HEK293T (cell line): ENCODE measurements at regions not wholly inside any gene's neighbourhood (a gene's known extent, or its start where the extent isn't known, plus 50 kb on each side); places are given as distances from the start of the nearest gene placed in this dataset.
"Not testable (repeated sequence)": the region's sequence is repeated elsewhere in the genome, so short reads cannot be mapped to it uniquely, and the experiment has no call there.

Source experiments
- CTCF ChIA-PET: fragments of 350-600 bp; formaldehyde crosslinking; extraction: SDS; loops from one replicate; lab custom pipeline; 2021; ENCODE audit warnings: antibody characterized with exemption, inconsistent platforms; lab: Yijun Ruan, JAX
- POLR2A ChIA-PET: fragments of 350-600 bp; formaldehyde crosslinking; extraction: SDS; loops from one replicate; lab custom pipeline; 2020; ENCODE audit warnings: antibody characterized with exemption, inconsistent platforms; lab: Yijun Ruan, JAX
- DNase-seq: peaks from one replicate; pipeline ENCODE4 v3.0.0; 2012; ENCODE audit warnings: mixed read lengths; ENCODE audit errors: extremely low spot score
- ARNT ChIP-seq: fragments of 450-650 bp; IDR thresholded peaks from 2 replicates; pipeline ENCODE4 v1.6.1; 2017; ENCODE audit warnings: mild to moderate bottlenecking
- BHLHE40 ChIP-seq: fragments of 450-650 bp; IDR thresholded peaks from 2 replicates; pipeline ENCODE4 v1.6.1; 2016; ENCODE audit warnings: mild to moderate bottlenecking, moderate library complexity, borderline replicate concordance
- CTBP1 ChIP-seq: fragments of 450-650 bp; IDR thresholded peaks from 2 replicates; pipeline ENCODE4 v1.6.1; 2016; ENCODE audit warnings: borderline replicate concordance
- ELF4 ChIP-seq: fragments of 450-650 bp; IDR thresholded peaks from 2 replicates; pipeline ENCODE4 v1.6.1; 2017; ENCODE audit warnings: antibody characterized with exemption
- FOXA1 ChIP-seq: fragments of 450-650 bp; IDR thresholded peaks from 2 replicates; pipeline ENCODE4 v1.6.1; 2016; ENCODE audit warnings: mild to moderate bottlenecking
- FOXK2 ChIP-seq: fragments of 450-650 bp; IDR thresholded peaks from 2 replicates; pipeline ENCODE4 v1.6.1; 2016; ENCODE audit warnings: mild to moderate bottlenecking
- FOXM1 ChIP-seq: fragments of 450-650 bp; IDR thresholded peaks from 2 replicates; pipeline ENCODE4 v1.6.1; 2017; ENCODE audit warnings: mild to moderate bottlenecking, borderline replicate concordance
- HDGF ChIP-seq: fragments of 450-650 bp; IDR thresholded peaks from 2 replicates; pipeline ENCODE4 v1.6.1; 2017; ENCODE audit warnings: antibody characterized with exemption, borderline replicate concordance
- L3MBTL2 ChIP-seq: fragments of 450-650 bp; conservative IDR thresholded peaks from 2 replicates; pipeline ENCODE4 v1.6.1; 2016; ENCODE audit warnings: mild to moderate bottlenecking
- LEF1 ChIP-seq: fragments of 450-650 bp; IDR thresholded peaks from 2 replicates; pipeline ENCODE4 v1.6.1; 2017; ENCODE audit warnings: mild to moderate bottlenecking, borderline replicate concordance
- NFRKB ChIP-seq: fragments of 450-650 bp; IDR thresholded peaks from 2 replicates; pipeline ENCODE4 v1.6.1; 2016; ENCODE audit warnings: mild to moderate bottlenecking, moderate library complexity
- SP1 ChIP-seq: fragments of 450-650 bp; IDR thresholded peaks from 2 replicates; pipeline ENCODE4 v1.6.1; 2017
- SUZ12 ChIP-seq: fragments of 450-650 bp; IDR thresholded peaks from 2 replicates; pipeline ENCODE4 v1.6.1; 2016; ENCODE audit warnings: mild to moderate bottlenecking
- TARDBP ChIP-seq: fragments of 450-650 bp; IDR thresholded peaks from 2 replicates; pipeline ENCODE4 v1.6.1; 2016
- ZNF384 ChIP-seq: fragments of 450-650 bp; IDR thresholded peaks from 2 replicates; pipeline ENCODE4 v1.6.1; 2016
- TF ChIP-seq, protein P1 (sequence below): fragments of 450-650 bp; IDR thresholded peaks from 2 replicates; pipeline ENCODE4 v1.6.1; 2016

DNA sequence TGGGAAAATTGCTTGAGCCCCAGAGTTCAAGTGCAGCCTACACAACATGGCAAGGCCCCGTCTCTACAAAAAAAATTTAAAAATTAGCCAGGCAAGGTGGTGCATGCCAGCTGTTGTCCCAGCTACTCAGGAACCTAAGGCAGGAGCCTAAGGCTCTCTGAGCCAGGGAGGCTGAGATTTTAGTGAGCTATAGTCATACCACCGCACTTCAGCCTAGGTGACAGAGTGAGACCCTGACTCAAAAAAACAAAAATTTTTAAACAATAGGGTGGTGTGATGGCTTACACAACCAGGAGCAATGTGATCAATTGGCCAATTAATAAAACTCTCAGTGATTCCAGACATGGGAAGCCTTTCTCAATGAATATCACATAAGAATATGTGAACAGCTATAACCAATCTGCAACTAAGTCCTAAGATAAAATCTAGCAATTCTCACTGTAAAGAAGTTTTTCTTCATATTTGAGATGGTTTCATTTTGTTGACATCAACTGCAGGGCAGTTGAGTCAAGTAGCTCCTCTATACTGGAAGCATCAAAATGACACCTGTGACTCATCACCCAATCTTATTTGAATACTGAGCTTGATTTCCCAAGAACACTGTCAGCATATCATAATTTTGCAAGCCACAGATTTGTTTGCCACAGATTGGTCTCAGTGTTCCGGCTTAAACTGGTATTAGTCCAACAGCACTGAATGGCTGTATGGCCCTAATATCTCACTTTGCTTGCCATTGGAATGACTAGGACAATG is 169.0 kb upstream of the GJE1 start:
- DNase-seq, result no peak
- ChIA-PET POLR2A (no interaction called here), CTCF (interaction anchor here (0.6 kb wide), 1 partner anchor 1045 kb away, joined by 3 read pairs; no protein-coding TSS in a partner anchor)
- TF ChIP-seq ELF4 (no peak), ZNF384 (no peak)

DNA sequence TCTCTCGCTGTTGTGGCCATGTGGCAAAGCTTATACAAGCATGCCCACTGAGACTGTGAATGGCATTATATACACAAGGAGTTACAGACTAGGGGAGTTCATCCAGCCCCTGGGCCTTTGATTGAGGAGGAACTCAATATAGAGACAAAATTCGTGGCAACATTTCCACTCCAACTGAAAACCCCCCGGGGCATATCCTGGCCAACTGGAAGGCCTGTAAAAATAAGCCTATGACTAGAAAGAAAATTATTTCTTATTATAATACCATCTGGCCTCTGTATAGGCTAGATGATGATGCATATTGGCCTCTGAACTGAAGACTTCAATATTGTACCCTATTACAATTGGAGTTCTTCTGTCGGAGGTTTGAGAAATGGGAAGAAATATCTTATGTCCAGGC is 175.5 kb upstream of the GJE1 start:
- ChIA-PET CTCF (no interaction called here), POLR2A (no interaction called here)
- no peak for DNase-seq
- no peak for TF ChIP-seq BHLHE40
- TF ChIP-seq NFRKB, result no peak
- TF ChIP-seq FOXM1, result no peak
- TF ChIP-seq ARNT, result no peak
- no peak for TF ChIP-seq TARDBP
- TF ChIP-seq CTBP1, result no peak
- no peak for TF ChIP-seq LEF1
- no peak for TF ChIP-seq SUZ12
- no peak for TF ChIP-seq ELF4
- no peak for TF ChIP-seq L3MBTL2
- TF ChIP-seq SP1, result no peak

DNA sequence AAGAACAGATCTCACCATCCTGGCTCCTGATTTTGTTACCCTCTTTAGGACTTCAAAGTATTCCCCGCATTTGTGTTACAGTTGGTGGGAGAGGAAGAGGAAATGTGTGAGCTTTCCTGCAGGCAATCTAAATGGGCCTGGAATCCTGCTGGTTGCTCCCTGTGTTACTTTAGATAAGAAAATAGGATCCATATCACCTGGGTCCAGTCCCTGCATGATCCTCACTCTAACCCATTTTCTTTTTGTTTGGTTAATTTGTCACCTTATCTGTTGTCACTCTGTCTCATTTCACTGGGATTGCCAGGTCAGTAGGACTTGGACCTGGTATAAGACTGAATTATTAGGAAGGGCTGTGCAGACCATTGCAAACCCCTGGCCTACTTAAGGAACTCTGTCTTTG is 175.9 kb upstream of the GJE1 start:
- no peak for DNase-seq
- ChIA-PET CTCF (no interaction called here), POLR2A (no interaction called here)
- TF ChIP-seq BHLHE40 (no peak), FOXA1 (no peak)

- TF ChIP-seq SP1, result no peak
- TF ChIP-seq FOXK2, result no peak
- TF ChIP-seq FOXA1, result no peak
- TF ChIP-seq ELF4, result no peak
- no peak for TF ChIP-seq L3MBTL2
- TF ChIP-seq, protein P1, sequence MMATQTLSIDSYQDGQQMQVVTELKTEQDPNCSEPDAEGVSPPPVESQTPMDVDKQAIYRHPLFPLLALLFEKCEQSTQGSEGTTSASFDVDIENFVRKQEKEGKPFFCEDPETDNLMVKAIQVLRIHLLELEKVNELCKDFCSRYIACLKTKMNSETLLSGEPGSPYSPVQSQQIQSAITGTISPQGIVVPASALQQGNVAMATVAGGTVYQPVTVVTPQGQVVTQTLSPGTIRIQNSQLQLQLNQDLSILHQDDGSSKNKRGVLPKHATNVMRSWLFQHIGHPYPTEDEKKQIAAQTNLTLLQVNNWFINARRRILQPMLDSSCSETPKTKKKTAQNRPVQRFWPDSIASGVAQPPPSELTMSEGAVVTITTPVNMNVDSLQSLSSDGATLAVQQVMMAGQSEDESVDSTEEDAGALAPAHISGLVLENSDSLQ, result no peak
- no peak for TF ChIP-seq ZNF384
- TF ChIP-seq CTBP1, result no peak
- TF ChIP-seq BHLHE40, result no peak
- no peak for DNase-seq
- CTCF ChIA-PET, result no interaction called here
- POLR2A ChIA-PET, result no interaction called here
Measured at GRCh38 chr6:141956046-141956761, 176.5 kb upstream of the GJE1 start.

GRCh38 chr6:141953072-141953471 is 179.7 kb upstream of the GJE1 start:
- ChIA-PET CTCF (no interaction called here), POLR2A (no interaction called here)
- no peak for DNase-seq
- TF ChIP-seq ARNT (no peak), LEF1 (no peak), L3MBTL2 (no peak), SP1 (no peak), ZNF384 (no peak), HDGF (no peak), FOXA1 (no peak), FOXK2 (no peak)
- TF ChIP-seq, protein P1, result no peak

- no peak for DNase-seq
- no peak for TF ChIP-seq FOXM1
- no peak for TF ChIP-seq FOXK2
- TF ChIP-seq NFRKB, result no peak
- TF ChIP-seq HDGF, result no peak
- ChIA-PET POLR2A (no interaction called here), CTCF (no interaction called here)
Measured at GRCh38 chr6:141946502-141946901, 186.2 kb upstream of the GJE1 start.

- DNase-seq, result no peak
- no peak for TF ChIP-seq ARNT
- TF ChIP-seq LEF1, result no peak
- POLR2A ChIA-PET, result no interaction called here
- CTCF ChIA-PET, result interaction anchor here (0.6 kb wide), 1 partner anchor 108 kb away, joined by 3 read pairs; no protein-coding TSS in a partner anchor
Measured at GRCh38 chr6:141938664-141939063, 194.1 kb upstream of the GJE1 start.

GRCh38 chr6:141932685-141933084 is 200.0 kb upstream of the GJE1 start:
- DNase-seq, result no peak

GRCh38 chr6:141926200-141926900 is 206.4 kb upstream of the GJE1 start:
- POLR2A ChIA-PET, CTCF ChIA-PET, DNase-seq: not testable (repeated sequence)

More at GRCh38 chr6:141932685-141933084, 200.0 kb upstream of the GJE1 start:
- TF ChIP-seq, protein P1, result no peak
- TF ChIP-seq TARDBP, result no peak
- TF ChIP-seq CTBP1, result no peak
- TF ChIP-seq LEF1, result no peak
- ChIA-PET CTCF (no interaction called here), POLR2A (no interaction called here)
